COLO668 (cell line): ENCODE measurements at regions not wholly inside any gene's neighbourhood (a gene's known extent, or its start where the extent isn't known, plus 50 kb on each side); places are given as distances from the start of the nearest gene placed in this dataset.

Experiments used
- DNase-seq: peaks from one replicate; lab custom pipeline; 2025; ENCODE audit not compliant: unreplicated experiment; lab: John Stamatoyannopoulos, UW

GRCh38 chr2:160994141-160995002 lies 165.9 kb upstream of the TANK start:
- peak; percentile 64 for DNase-seq

- no peak for DNase-seq
Measured at GRCh38 chr2:160996584-160996983, 163.6 kb upstream of the TANK start.

GRCh38 chr2:161004379-161004778 lies 155.8 kb upstream of the TANK start:
- DNase-seq = no peak

- no peak for DNase-seq
Measured at GRCh38 chr2:161005170-161005569, 155.1 kb upstream of the TANK start.

- DNase-seq = no peak
Measured at GRCh38 chr2:161008311-161008710, 151.9 kb upstream of the TANK start.

- no peak for DNase-seq
Measured at GRCh38 chr2:161010503-161011015, 149.7 kb upstream of the TANK start.

GRCh38 chr2:161017780-161018470 lies 142.3 kb upstream of the TANK start:
- DNase-seq = no peak

- DNase-seq = no peak
Measured at GRCh38 chr2:161019311-161019710, 140.9 kb upstream of the TANK start.

GRCh38 chr2:161020437-161020836 lies 139.8 kb upstream of the TANK start:
- DNase-seq = no peak

GRCh38 chr2:161028581-161028980 lies 131.6 kb upstream of the TANK start:
- DNase-seq = no peak

GRCh38 chr2:161029321-161029720 lies 130.9 kb upstream of the TANK start:
- DNase-seq = no peak

- no peak for DNase-seq
Measured at GRCh38 chr2:161030260-161031063, 129.8 kb upstream of the TANK start.

GRCh38 chr2:161031511-161031910 lies 128.7 kb upstream of the TANK start:
- no peak for DNase-seq

GRCh38 chr2:161032635-161033034 lies 127.6 kb upstream of the TANK start:
- DNase-seq = no peak

GRCh38 chr2:161033059-161033660 lies 127.1 kb upstream of the TANK start:
- DNase-seq = no peak

- DNase-seq = no peak
Measured at GRCh38 chr2:161036926-161037325, 123.3 kb upstream of the TANK start.

- no peak for DNase-seq
Measured at GRCh38 chr2:161039071-161039470, 121.2 kb upstream of the TANK start.

- no peak for DNase-seq
Measured at GRCh38 chr2:161041356-161041755, 118.9 kb upstream of the TANK start.

- no peak for DNase-seq
Measured at GRCh38 chr2:161042990-161043625, 117.1 kb upstream of the TANK start.

- DNase-seq = no peak
Measured at GRCh38 chr2:161044095-161044865, 115.9 kb upstream of the TANK start.
